HG03571 (cell line): ENCODE measurements at regions not wholly inside any gene's neighbourhood (a gene's known extent, or its start where the extent isn't known, plus 50 kb on each side); places are given as distances from the start of the nearest gene placed in this dataset.
"Not testable (repeated sequence)": the region's sequence is repeated elsewhere in the genome, so short reads cannot be mapped to it uniquely, and the experiment has no call there.

Experiments
- ATAC-seq: cut with Tn5 transposase; IDR thresholded peaks from one replicate; pipeline ENCODE4 v1.9.1; 2021; ENCODE audit not compliant: unreplicated experiment

GRCh38 chr3:194908496-194908895 lies 222.8 kb downstream of the FAM43A start:
- no peak for ATAC-seq

- no peak for ATAC-seq
These were observed 223.3 kb downstream of the FAM43A start for GRCh38 chr3:194908972-194909371.

- ATAC-seq: no peak
These were observed 224.8 kb downstream of the FAM43A start for GRCh38 chr3:194910414-194910984.

GRCh38 chr3:194913316-194913715 lies 227.6 kb downstream of the FAM43A start:
- no peak for ATAC-seq

- not testable (repeated sequence) for ATAC-seq
These were observed 239.2 kb downstream of the FAM43A start for GRCh38 chr3:194924889-194925288.

- ATAC-seq: no peak
These were observed 239.9 kb downstream of the FAM43A start for GRCh38 chr3:194925614-194926013.

- no peak for ATAC-seq
These were observed 242.5 kb downstream of the FAM43A start for GRCh38 chr3:194928227-194928626.

- ATAC-seq: no peak
These were observed 243.3 kb downstream of the FAM43A start for GRCh38 chr3:194928831-194929577.

- ATAC-seq: no peak
These were observed 243.9 kb downstream of the FAM43A start for GRCh38 chr3:194929578-194929960.

- ATAC-seq: no peak
These were observed 244.9 kb downstream of the FAM43A start for GRCh38 chr3:194930377-194931204.

- no peak for ATAC-seq
These were observed 245.7 kb downstream of the FAM43A start for GRCh38 chr3:194931347-194931746.

- ATAC-seq: no peak
These were observed 246.2 kb downstream of the FAM43A start for GRCh38 chr3:194931865-194932264.

GRCh38 chr3:194933465-194933864 lies 247.8 kb downstream of the FAM43A start:
- no peak for ATAC-seq

- ATAC-seq: no peak
These were observed 249.4 kb downstream of the FAM43A start for GRCh38 chr3:194935061-194935460.

GRCh38 chr3:194935632-194936470 lies 250.2 kb downstream of the FAM43A start:
- ATAC-seq: no peak

- ATAC-seq: no peak
These were observed 251.0 kb downstream of the FAM43A start for GRCh38 chr3:194936659-194937058.

- no peak for ATAC-seq
These were observed 251.5 kb downstream of the FAM43A start for GRCh38 chr3:194937144-194937543.

GRCh38 chr3:194937882-194938321 lies 252.2 kb downstream of the FAM43A start:
- no peak for ATAC-seq

- ATAC-seq: no peak
These were observed 253.3 kb downstream of the FAM43A start for GRCh38 chr3:194938845-194939531.

- ATAC-seq: no peak
These were observed 253.8 kb downstream of the FAM43A start for GRCh38 chr3:194939532-194939909.
